GM12878 (cell line): ENCODE measurements at regions not wholly inside any gene's neighbourhood (a gene's known extent, or its start where the extent isn't known, plus 50 kb on each side); places are given as distances from the start of the nearest gene placed in this dataset.

ENCODE experiments used
- ATAC-seq: fragments of 200-7000 bp; cut with Tn5 transposase; 3 replicates; pipeline ENCODE4 v1.9.1; 2020; ENCODE audit warnings: mild to moderate bottlenecking, moderate library complexity
- BruUV-seq: library from RNA; stranded (reverse); fragments of 400-500 nt; replicated peaks from 2 replicates; lab custom pipeline; 2021; lab: Mats Ljungman, UMichigan
- CTCF ChIA-PET: fragments of 300-600 bp; sonication (Branson Sonifier 250); formaldehyde crosslinking; extraction: SDS; loops from one replicate; lab custom pipeline; 2021; ENCODE audit warnings: inconsistent platforms; lab: Yijun Ruan, JAX
- POLR2A ChIA-PET: fragments of 350-600 bp; formaldehyde crosslinking; extraction: SDS; loops from one replicate; lab custom pipeline; 2021; ENCODE audit warnings: inconsistent platforms; lab: Charles Lee
- RAD21 ChIA-PET: fragments of 300-600 bp; sonication (Branson Sonifier 250); formaldehyde crosslinking; loops from one replicate; lab custom pipeline; 2023; ENCODE audit warnings: antibody characterized with exemption; ENCODE audit not compliant: unreplicated experiment; lab: Charles Lee
- SMC1A ChIA-PET: fragments of 300-600 bp; sonication (Branson Sonifier 250); formaldehyde crosslinking; loops from one replicate; lab custom pipeline; 2023; ENCODE audit not compliant: unreplicated experiment, uncharacterized antibody; lab: Charles Lee
- DNase-seq: peaks from one replicate; pipeline ENCODE4 v3.0.0-alpha.2; 2011; ENCODE audit warnings: low read depth, low spot score
- FAIRE-seq: peaks from 3 replicates; lab custom pipeline; 2011; peaks lifted over from hg19 to GRCh38; lab: Jason Lieb, UNC
- H2AFZ ChIP-seq: 2 replicates; pipeline ENCODE4 v1.6.0; 2011; ENCODE audit warnings: low read depth, low read length, control low read depth; ENCODE audit not compliant: control insufficient read depth
- H3K27ac ChIP-seq: 2 replicates; pipeline ENCODE4 v1.5.1; 2011; ENCODE audit warnings: control low read depth; ENCODE audit not compliant: control insufficient read depth, insufficient read depth
- H3K27me3 ChIP-seq, 2 experiments: replicated peaks in 1 of 2; 2 replicates each; pipeline versions ENCODE4 v1.6.0 to v1.6.1; 2011; ENCODE audit warnings: low read length in 1 of 2; ENCODE audit not compliant: control insufficient read depth in 2 of 2, insufficient read depth in 2 of 2
- H3K36me3 ChIP-seq, 2 experiments: 2 replicates each; pipeline ENCODE4 v1.5.1; 2011; ENCODE audit warnings: low read length in 1 of 2; ENCODE audit not compliant: control insufficient read depth in 2 of 2, insufficient read depth in 2 of 2
- H3K4me1 ChIP-seq: 2 replicates; pipeline ENCODE4 v1.6.1; 2011; ENCODE audit warnings: mild to moderate bottlenecking, low read length, moderate library complexity, mixed read lengths; ENCODE audit not compliant: control insufficient read depth, insufficient read depth
- H3K4me2 ChIP-seq: 2 replicates; pipeline ENCODE4 v1.6.0; 2011; ENCODE audit warnings: control low read depth; ENCODE audit not compliant: control insufficient read depth, insufficient read depth
- H3K4me3 ChIP-seq: fragments of 200-600 bp; sonication (generic); 2 replicates; pipeline ENCODE4 v1.5.1; 2016
- H3K79me2 ChIP-seq: 2 replicates; pipeline ENCODE4 v1.6.0; 2011; ENCODE audit warnings: low read length; ENCODE audit not compliant: control insufficient read depth, insufficient read depth
- H3K9ac ChIP-seq: 2 replicates; pipeline ENCODE4 v1.8.0; 2011; ENCODE audit warnings: low read length, control low read depth, mixed read lengths; ENCODE audit not compliant: control insufficient read depth, insufficient read depth
- H3K9me3 ChIP-seq: replicated peaks from 3 replicates; pipeline ENCODE4 v1.5.1; 2011; ENCODE audit warnings: mild to moderate bottlenecking, low read length; ENCODE audit not compliant: control insufficient read depth, insufficient read depth
- H4K20me1 ChIP-seq: 2 replicates; pipeline ENCODE4 v1.6.0; 2011; ENCODE audit not compliant: control insufficient read depth, insufficient read depth
- ASH2L ChIP-seq: fragments of 300-600, 200-600 bp; sonication (generic); IDR thresholded peaks from 2 replicates; pipeline ENCODE4 v1.6.1; 2017; ENCODE audit warnings: low read depth, mild to moderate bottlenecking, borderline replicate concordance
- BCL3 ChIP-seq: IDR thresholded peaks from 2 replicates; pipeline ENCODE4 v1.6.1; 2011; ENCODE audit warnings: borderline replicate concordance, low read depth, mild to moderate bottlenecking, moderate library complexity, low read length; ENCODE audit not compliant: insufficient read depth, poor library complexity, severe bottlenecking
- BCLAF1 ChIP-seq: fragments of 450-650 bp; IDR thresholded peaks from 2 replicates; pipeline ENCODE4 v1.6.1; 2017; ENCODE audit warnings: antibody characterized with exemption, mild to moderate bottlenecking, moderate library complexity
- BHLHE40 ChIP-seq, 2 experiments: fragments of 450-650 bp in 1 of 2; IDR thresholded peaks; 2 replicates each; pipeline ENCODE4 v1.6.1; 2011 to 2017; ENCODE audit warnings: low read depth in 2 of 2, borderline replicate concordance in 1 of 2, improper control_type of control experiment in 1 of 2, low read length in 1 of 2, mild to moderate bottlenecking in 1 of 2
- EP300 ChIP-seq, 2 experiments: fragments of 150-350 bp in 1 of 2; IDR thresholded peaks; 2 replicates each; pipeline ENCODE4 v1.6.1; 2011 to 2012; ENCODE audit warnings: low read depth in 2 of 2, low read length in 2 of 2, borderline replicate concordance in 1 of 2, improper control_type of control experiment in 1 of 2, inconsistent platforms in 1 of 2; ENCODE audit not compliant: control insufficient read depth in 1 of 2
- IKZF1 ChIP-seq: fragments of 450-650 bp; conservative IDR thresholded peaks from 2 replicates; pipeline ENCODE4 v1.6.1; 2017; ENCODE audit warnings: antibody characterized with exemption, mild to moderate bottlenecking
- MTA2 ChIP-seq: fragments of 450-650 bp; IDR thresholded peaks from 2 replicates; pipeline ENCODE4 v1.6.1; 2016; ENCODE audit warnings: low read depth, mild to moderate bottlenecking, moderate library complexity
- MYC ChIP-seq: IDR thresholded peaks from 2 replicates; pipeline ENCODE4 v1.6.1; 2011; ENCODE audit warnings: mild to moderate bottlenecking, low read length, moderate library complexity, inconsistent platforms; ENCODE audit not compliant: insufficient read depth, insufficient replicate concordance, insufficient read length, severe bottlenecking
- RFX5 ChIP-seq: IDR thresholded peaks from 2 replicates; pipeline ENCODE4 v1.6.1; 2011; ENCODE audit warnings: low read depth, low read length, improper control_type of control experiment
- SPI1 ChIP-seq: IDR thresholded peaks from 2 replicates; pipeline ENCODE4 v1.6.1; 2011; ENCODE audit warnings: low read depth, mild to moderate bottlenecking, low read length, moderate library complexity, borderline replicate concordance; ENCODE audit not compliant: insufficient read depth
- SRF ChIP-seq, 2 experiments: IDR thresholded peaks; 2 replicates each; pipeline ENCODE4 v1.6.1; 2011; ENCODE audit warnings: low read depth in 2 of 2, low read length in 2 of 2, mild to moderate bottlenecking in 1 of 2, moderate library complexity in 1 of 2
- ZBED1 ChIP-seq: IDR thresholded peaks from 2 replicates; pipeline ENCODE4 v1.6.1; 2016; ENCODE audit warnings: borderline replicate concordance
- WGBS: methylation state at CpG from one replicate; pipeline ENCODE4 v1.1.6; 2016; ENCODE audit warnings: low lambda C conversion rate; ENCODE audit not compliant: insufficient replicate concordance, insufficient coverage; ENCODE audit errors: missing lambda C conversion rate; 5-methylcytosine and 5-hydroxymethylcytosine counted together
- in situ Hi-C: fragments of 300-500 bp; cut with MboI; formaldehyde crosslinking; loops from 9 replicates; pipeline ENCODE4 v1.14.3; 2018; ENCODE audit warnings: mixed read lengths
- intact Hi-C: fragments of 100-400 bp; cut with micrococcal nuclease; formaldehyde crosslinking; loops from one replicate; pipeline ENCODE4 v1.14.2; 2022; ENCODE audit not compliant: unreplicated experiment

GRCh38 chr18:68060871-68061270 lies 544.4 kb upstream of the DSEL start:
- ATAC-seq, result no peak
- 0% methylated on average over 1 of the region's 1 CpG for WGBS
- Histone ChIP-seq H4K20me1 (no peaks in the 10 kb centered on the region), H3K9me3 (no peaks in the 10 kb centered on the region), H3K4me1 (no peaks in the 10 kb centered on the region), H3K27ac (no peak overlapping the region), H3K9ac (no peak overlapping the region), H3K79me2 (no peaks in the 10 kb centered on the region), H3K4me2 (no peak overlapping the region), H2AFZ (no peak overlapping the region), H3K27me3 (no peaks in the 10 kb centered on the region), H3K4me3 (no peak overlapping the region), H3K36me3 (no peaks in the 10 kb centered on the region)
- TF ChIP-seq SRF (IDR thresholded peaks at IDR 0.05; ENCODE audit: low read depth in 2 of 2, low read length in 2 of 2), result no peak
- TF ChIP-seq EP300 (IDR thresholded peaks at IDR 0.05; ENCODE audit: borderline replicate concordance in 1 of 2, control insufficient read depth in 1 of 2, low read depth in 2 of 2, low read length in 2 of 2), result no peak
- TF ChIP-seq MYC, result no peak
- no peak for TF ChIP-seq ZBED1
- no peak for FAIRE-seq
- in situ Hi-C loops (no loop called here), intact Hi-C loops (no loop called here)
- CTCF ChIA-PET, result no interaction called here
- BruUV-seq, result no TSS peak
- no peak for DNase-seq
- SMC1A ChIA-PET, result no interaction called here
- POLR2A ChIA-PET, result no interaction called here
- RAD21 ChIA-PET, result no interaction called here

- H3K36me3 ChIP-seq, result no peaks in the 10 kb centered on the region
- no peaks in the 10 kb centered on the region for H3K79me2 ChIP-seq
- no peak overlapping the region for H3K27ac ChIP-seq
- WGBS, result 8% methylated on average over 4 of the region's 4 CpGs
- no peak for DNase-seq
- no peaks in the 10 kb centered on the region for H3K4me1 ChIP-seq
- H4K20me1 ChIP-seq, result no peaks in the 10 kb centered on the region
- no peak overlapping the region for H3K4me3 ChIP-seq
- H3K27me3 ChIP-seq, result no peaks in the 10 kb centered on the region
- no peak overlapping the region for H3K4me2 ChIP-seq
- no TSS peak for BruUV-seq
- TF ChIP-seq RFX5 (no peak), IKZF1 (no peak), SPI1 (no peak), MTA2 (no peak), BHLHE40 (IDR thresholded peaks at IDR 0.05; ENCODE audit: borderline replicate concordance in 1 of 2, low read depth in 2 of 2, low read length in 1 of 2) (no peak), BCL3 (no peak), ASH2L (no peak), BCLAF1 (no peak)
- in situ Hi-C loops, result no loop called here
- ChIA-PET RAD21 (no interaction called here), CTCF (no interaction called here), SMC1A (interaction anchor here (1.0 kb wide), 1 partner anchor 19 kb away, joined by 3 read pairs; no protein-coding TSS in a partner anchor), POLR2A (no interaction called here)
- no peak for ATAC-seq
- no peak for FAIRE-seq
- no peak overlapping the region for H3K9ac ChIP-seq
- H3K9me3 ChIP-seq, result no peaks in the 10 kb centered on the region
- intact Hi-C loops, result no loop called here
- no peak overlapping the region for H2AFZ ChIP-seq
Measured at GRCh38 chr18:68056936-68057335, 540.4 kb upstream of the DSEL start.
